Suprapubic skin (tissue), 4 donors: ENCODE measurements at regions not wholly inside any gene's neighbourhood (a gene's known extent, or its start where the extent isn't known, plus 50 kb on each side); places are given as distances from the start of the nearest gene placed in this dataset.

Experiments
- DNase-seq, 2 donors: peaks; one replicate each; pipeline ENCODE4 v3.0.0-alpha.2; 2019; ENCODE audit warnings: low spot score in 2 of 2
- H3K27ac ChIP-seq: fragments of 200-600 bp; sonication (generic); one replicate; pipeline ENCODE4 v1.5.1; 2019
- H3K27me3 ChIP-seq: fragments of 200-600 bp; sonication (generic); one replicate; pipeline ENCODE4 v1.5.1; 2019
- H3K36me3 ChIP-seq: fragments of 200-600 bp; sonication (generic); one replicate; pipeline ENCODE4 v1.5.1; 2019
- H3K4me1 ChIP-seq: fragments of 200-600 bp; sonication (generic); one replicate; pipeline ENCODE4 v1.5.1; 2019
- H3K4me3 ChIP-seq: fragments of 200-600 bp; sonication (generic); one replicate; pipeline ENCODE4 v1.5.1; 2019; ENCODE audit warnings: mild to moderate bottlenecking
- H3K9me3 ChIP-seq: fragments of 200-600 bp; sonication (generic); one replicate; pipeline ENCODE4 v1.5.1; 2019
- CTCF ChIP-seq, 2 donors: fragments of 200-600 bp in 1 of 2; fragments of 450-650 bp in 1 of 2; sonication (generic) in 1 of 2; IDR thresholded peaks; one replicate each; pipeline ENCODE4 v1.5.1; 2016 to 2019; ENCODE audit warnings: antibody characterized with exemption in 2 of 2, mild to moderate bottlenecking in 1 of 2, moderate library complexity in 1 of 2
- EP300 ChIP-seq: sonication (generic); formaldehyde crosslinking; IDR thresholded peaks from one replicate; pipeline ENCODE4 v1.6.1; 2017; ENCODE audit warnings: antibody characterized with exemption
- POLR2A ChIP-seq, 2 donors: fragments of 450-650 bp; IDR thresholded peaks; one replicate each; pipeline ENCODE4 v1.6.1; 2017; ENCODE audit warnings: antibody characterized with exemption in 2 of 2, mild to moderate bottlenecking in 2 of 2, moderate library complexity in 2 of 2
- POLR2AphosphoS5 ChIP-seq, 3 donors: sonication (generic); formaldehyde crosslinking; IDR thresholded peaks; one replicate each; pipeline ENCODE4 v1.6.1; 2017; ENCODE audit warnings: antibody characterized with exemption in 3 of 3
- WGBS: methylation state at CpG from one replicate; pipeline ENCODE4 v1.1.5; 2018; 5-methylcytosine and 5-hydroxymethylcytosine counted together

- TF ChIP-seq CTCF (IDR thresholded peaks at IDR 0.05), result no peak
- TF ChIP-seq POLR2A (IDR thresholded peaks at IDR 0.05), result no peak
- no peak for TF ChIP-seq POLR2AphosphoS5 (IDR thresholded peaks at IDR 0.05)
- no peak for TF ChIP-seq EP300
- no peak overlapping the region for H3K27ac ChIP-seq
- no peaks in the 10 kb centered on the region for H3K4me1 ChIP-seq
- H3K4me3 ChIP-seq, result no peak overlapping the region
- no peaks in the 10 kb centered on the region for H3K27me3 ChIP-seq
- H3K9me3 ChIP-seq, result no peaks in the 10 kb centered on the region
- WGBS, result 73% methylated on average over 6 of the region's 6 CpGs
- DNase-seq, result no peak
- no peaks in the 10 kb centered on the region for H3K36me3 ChIP-seq
These were observed 105.0 kb downstream of the ACTL7B start for GRCh38 chr9:108750661-108751215.

- no peak overlapping the region for H3K4me3 ChIP-seq
- no peaks in the 10 kb centered on the region for H3K4me1 ChIP-seq
- no peak for TF ChIP-seq POLR2A (IDR thresholded peaks at IDR 0.05)
- no peak for TF ChIP-seq CTCF (IDR thresholded peaks at IDR 0.05)
- no peak for TF ChIP-seq EP300
- no peak for TF ChIP-seq POLR2AphosphoS5 (IDR thresholded peaks at IDR 0.05)
- no peaks in the 10 kb centered on the region for H3K36me3 ChIP-seq
- H3K27ac ChIP-seq, result no peak overlapping the region
- H3K27me3 ChIP-seq, result no peaks in the 10 kb centered on the region
- H3K9me3 ChIP-seq, result no peaks in the 10 kb centered on the region
- DNase-seq, result no peak
These were observed 107.0 kb downstream of the ACTL7B start for GRCh38 chr9:108748776-108749175.

GRCh38 chr9:108746864-108747263 is 108.9 kb downstream of the ACTL7B start:
- H3K27ac ChIP-seq, result no peak overlapping the region
- no peaks in the 10 kb centered on the region for H3K9me3 ChIP-seq
- H3K36me3 ChIP-seq, result no peaks in the 10 kb centered on the region
- no peaks in the 10 kb centered on the region for H3K27me3 ChIP-seq
- TF ChIP-seq EP300, result no peak
- TF ChIP-seq CTCF (IDR thresholded peaks at IDR 0.05), result no peak
- TF ChIP-seq POLR2AphosphoS5 (IDR thresholded peaks at IDR 0.05), result no peak
- TF ChIP-seq POLR2A (IDR thresholded peaks at IDR 0.05), result no peak
- H3K4me1 ChIP-seq, result no peaks in the 10 kb centered on the region
- WGBS, result 75% methylated on average over 2 of the region's 2 CpGs
- no peak overlapping the region for H3K4me3 ChIP-seq
- no peak for DNase-seq

GRCh38 chr9:108746001-108746400 is 109.8 kb downstream of the ACTL7B start:
- WGBS, result 81% methylated on average over 3 of the region's 3 CpGs
- Histone ChIP-seq H3K27me3 (no peaks in the 10 kb centered on the region), H3K4me3 (no peak overlapping the region), H3K36me3 (no peaks in the 10 kb centered on the region), H3K4me1 (no peaks in the 10 kb centered on the region), H3K27ac (no peak overlapping the region), H3K9me3 (no peaks in the 10 kb centered on the region)
- no peak for DNase-seq
- TF ChIP-seq POLR2A (IDR thresholded peaks at IDR 0.05) (no peak), EP300 (no peak), CTCF (IDR thresholded peaks at IDR 0.05) (no peak)

GRCh38 chr9:108744641-108745040 is 111.1 kb downstream of the ACTL7B start:
- H3K9me3 ChIP-seq, result no peaks in the 10 kb centered on the region
- no peak for TF ChIP-seq POLR2A (IDR thresholded peaks at IDR 0.05)
- TF ChIP-seq POLR2AphosphoS5 (IDR thresholded peaks at IDR 0.05), result no peak
- WGBS, result 74% methylated on average over 2 of the region's 2 CpGs
- no peak for DNase-seq
- H3K4me1 ChIP-seq, result no peaks in the 10 kb centered on the region
- no peak overlapping the region for H3K27ac ChIP-seq
- no peak overlapping the region for H3K4me3 ChIP-seq
- no peaks in the 10 kb centered on the region for H3K27me3 ChIP-seq
- H3K36me3 ChIP-seq, result no peaks in the 10 kb centered on the region

- DNase-seq, result no peak
- Histone ChIP-seq H3K9me3 (no peaks in the 10 kb centered on the region), H3K27me3 (no peaks in the 10 kb centered on the region), H3K4me3 (no peak overlapping the region), H3K36me3 (no peaks in the 10 kb centered on the region), H3K4me1 (no peaks in the 10 kb centered on the region), H3K27ac (no peak overlapping the region)
- 40% methylated on average over 6 of the region's 6 CpGs for WGBS
- TF ChIP-seq POLR2A (IDR thresholded peaks at IDR 0.05) (no peak), CTCF (IDR thresholded peaks at IDR 0.05) (no peak), EP300 (no peak), POLR2AphosphoS5 (IDR thresholded peaks at IDR 0.05) (no peak)
These were observed 111.8 kb downstream of the ACTL7B start for GRCh38 chr9:108743901-108744371.
